OCI-LY7 (cell line): ENCODE measurements at regions not wholly inside any gene's neighbourhood (a gene's known extent, or its start where the extent isn't known, plus 50 kb on each side); places are given as distances from the start of the nearest gene placed in this dataset.

Experiments used
- EZH2phosphoT487 ChIP-seq: fragments of 200-600 bp; sonication (generic); IDR thresholded peaks from 2 replicates; pipeline ENCODE4 v1.6.1; 2018; ENCODE audit warnings: low read depth, borderline replicate concordance, mild to moderate bottlenecking, mixed run types, antibody characterized with exemption, low read length, moderate library complexity, mixed read lengths
- TF ChIP-seq, protein P1 (sequence below): fragments of 200-600 bp; sonication (generic); conservative IDR thresholded peaks from 2 replicates; pipeline ENCODE4 v1.5.1; 2014; ENCODE audit warnings: mild to moderate bottlenecking, antibody characterized with exemption, low read length, moderate library complexity, mixed read lengths

DNA sequence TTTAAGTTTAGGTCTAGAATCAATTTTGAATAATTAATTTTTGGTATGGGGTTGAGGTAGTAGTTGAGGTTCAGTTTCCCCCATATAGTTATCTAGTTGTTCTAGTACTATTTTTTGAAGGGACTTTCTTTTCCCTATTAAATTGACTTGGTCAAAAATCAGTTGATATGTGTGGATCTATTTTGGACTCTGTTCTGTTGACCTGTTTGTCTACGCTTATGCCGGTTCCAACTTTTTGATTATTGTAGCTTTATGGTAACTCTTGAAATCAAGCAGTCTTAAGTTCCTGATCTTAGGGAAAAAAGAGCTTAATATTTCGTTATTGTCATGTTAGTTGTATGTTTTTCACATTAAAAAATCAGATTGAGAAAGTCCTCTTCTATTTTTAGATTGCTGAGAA is 60.7 kb downstream of the FOXD2 start:
- TF ChIP-seq, protein P1, sequence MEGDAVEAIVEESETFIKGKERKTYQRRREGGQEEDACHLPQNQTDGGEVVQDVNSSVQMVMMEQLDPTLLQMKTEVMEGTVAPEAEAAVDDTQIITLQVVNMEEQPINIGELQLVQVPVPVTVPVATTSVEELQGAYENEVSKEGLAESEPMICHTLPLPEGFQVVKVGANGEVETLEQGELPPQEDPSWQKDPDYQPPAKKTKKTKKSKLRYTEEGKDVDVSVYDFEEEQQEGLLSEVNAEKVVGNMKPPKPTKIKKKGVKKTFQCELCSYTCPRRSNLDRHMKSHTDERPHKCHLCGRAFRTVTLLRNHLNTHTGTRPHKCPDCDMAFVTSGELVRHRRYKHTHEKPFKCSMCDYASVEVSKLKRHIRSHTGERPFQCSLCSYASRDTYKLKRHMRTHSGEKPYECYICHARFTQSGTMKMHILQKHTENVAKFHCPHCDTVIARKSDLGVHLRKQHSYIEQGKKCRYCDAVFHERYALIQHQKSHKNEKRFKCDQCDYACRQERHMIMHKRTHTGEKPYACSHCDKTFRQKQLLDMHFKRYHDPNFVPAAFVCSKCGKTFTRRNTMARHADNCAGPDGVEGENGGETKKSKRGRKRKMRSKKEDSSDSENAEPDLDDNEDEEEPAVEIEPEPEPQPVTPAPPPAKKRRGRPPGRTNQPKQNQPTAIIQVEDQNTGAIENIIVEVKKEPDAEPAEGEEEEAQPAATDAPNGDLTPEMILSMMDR, result no peak
- TF ChIP-seq EZH2phosphoT487, result no peak
